ENCODE measurements at regions not wholly inside any gene's neighbourhood (a gene's known extent, or its start where the extent isn't known, plus 50 kb on each side); places are given as distances from the start of the nearest gene placed in this dataset.
A peak's percentile ranks its signal among the peaks of the same experiment; 100 is the strongest.

GRCh38 chr7:47210281-47210854 lies 371.5 kb downstream of the TNS3 start:
- DNase-seq, result no peak
- no peaks in the 10 kb centered on the region for H3K36me3 ChIP-seq
- H3K27me3 ChIP-seq, result no peaks in the 10 kb centered on the region
- intact Hi-C loops (cut with DNase I; ENCODE audit: low total_unique reads), result no loop called here
- TF ChIP-seq POLR2A (IDR thresholded peaks at IDR 0.05), result no peak
- H3K27ac ChIP-seq, result no peak overlapping the region
- H3K4me1 ChIP-seq, result no peaks in the 10 kb centered on the region
- in situ Hi-C loops (cut with MboI; ENCODE audit: low sequenced_read_pairs in 4 of 4), result no loop called here
- peaks cover 0 to 4% (median 0%) of the 10 kb centered on the region in 3 donors for H3K9me3 ChIP-seq
- ATAC-seq, result no peak
- H3K4me3 ChIP-seq, result no peak overlapping the region

DNA sequence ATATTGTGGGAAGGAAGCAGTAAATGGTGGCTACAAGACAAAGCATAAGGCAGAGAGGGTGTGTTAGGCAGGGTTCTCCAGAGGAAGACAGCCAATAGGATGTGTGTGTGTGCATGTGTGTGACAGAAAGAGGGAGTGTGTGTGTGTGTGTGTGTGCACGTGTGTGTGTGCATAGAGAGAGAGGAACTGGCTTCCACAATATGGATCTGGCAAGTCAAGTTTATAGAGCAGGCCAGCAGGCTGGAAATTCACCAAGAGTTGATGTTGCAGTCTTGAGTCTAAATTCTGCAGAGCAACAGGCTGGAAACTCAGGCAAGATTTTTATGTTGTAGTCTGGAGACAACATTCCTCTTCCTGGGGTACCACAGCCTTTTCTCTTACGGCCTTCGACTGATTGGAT lies 374.0 kb downstream of the TNS3 start:
- no peak for ATAC-seq
- Histone ChIP-seq H3K4me1 (no peaks in the 10 kb centered on the region), H3K4me3 (no peak overlapping the region), H3K36me3 (no peaks in the 10 kb centered on the region), H3K27me3 (no peaks in the 10 kb centered on the region), H3K9me3 (peaks cover 0 to 4% (median 0%) of the 10 kb centered on the region in 3 donors), H3K27ac (no peak overlapping the region)
- TF ChIP-seq CTCF (IDR thresholded peaks at IDR 0.05 in 4 of 5, conservative IDR thresholded peaks at IDR 0.05 in 1 of 5), result no peak
- no peak for TF ChIP-seq POLR2A (IDR thresholded peaks at IDR 0.05)
- no peak for DNase-seq
- in situ Hi-C loops (cut with MboI; ENCODE audit: low sequenced_read_pairs in 4 of 4), result no loop called here
- intact Hi-C loops (cut with DNase I; ENCODE audit: low total_unique reads), result no loop called here

- Histone ChIP-seq H3K9me3 (no peaks in the 10 kb centered on the region), H3K4me1 (no peaks in the 10 kb centered on the region), H3K4me3 (no peak overlapping the region), H3K36me3 (no peaks in the 10 kb centered on the region), H3K27ac (no peak overlapping the region), H3K27me3 (no peaks in the 10 kb centered on the region)
- in situ Hi-C loops (cut with MboI; ENCODE audit: low sequenced_read_pairs in 4 of 4), result no loop called here
- intact Hi-C loops (cut with DNase I; ENCODE audit: low total_unique reads), result no loop called here
- DNase-seq (no peak), ATAC-seq (no peak)
- TF ChIP-seq CTCF (IDR thresholded peaks at IDR 0.05 in 4 of 5, conservative IDR thresholded peaks at IDR 0.05 in 1 of 5) (no peak), POLR2A (IDR thresholded peaks at IDR 0.05) (no peak)
Measured at GRCh38 chr7:47204709-47205108, 377.2 kb downstream of the TNS3 start.

GRCh38 chr7:47202146-47202783 lies 379.6 kb downstream of the TNS3 start:
- Histone ChIP-seq H3K4me3 (no peak overlapping the region), H3K4me1 (no peaks in the 10 kb centered on the region), H3K36me3 (no peaks in the 10 kb centered on the region), H3K27me3 (no peaks in the 10 kb centered on the region), H3K27ac (no peak overlapping the region), H3K9me3 (no peaks in the 10 kb centered on the region)
- ATAC-seq (peak in 1 of 2 donors; percentile 19), DNase-seq (no peak)
- in situ Hi-C loops (cut with MboI; ENCODE audit: low sequenced_read_pairs in 4 of 4), result no loop called here
- intact Hi-C loops (cut with DNase I; ENCODE audit: low total_unique reads), result no loop called here
- TF ChIP-seq POLR2A (IDR thresholded peaks at IDR 0.05), result no peak
- no peak for TF ChIP-seq CTCF (IDR thresholded peaks at IDR 0.05 in 4 of 5, conservative IDR thresholded peaks at IDR 0.05 in 1 of 5)

GRCh38 chr7:47198159-47198558 lies 383.8 kb downstream of the TNS3 start:
- intact Hi-C loops (cut with DNase I; ENCODE audit: low total_unique reads), result no loop called here
- TF ChIP-seq POLR2A (IDR thresholded peaks at IDR 0.05), result no peak
- no peak for TF ChIP-seq CTCF (IDR thresholded peaks at IDR 0.05 in 4 of 5, conservative IDR thresholded peaks at IDR 0.05 in 1 of 5)
- DNase-seq (no peak), ATAC-seq (peak; percentile 33 to 74)
- Histone ChIP-seq H3K4me3 (no peak overlapping the region), H3K27me3 (no peaks in the 10 kb centered on the region), H3K36me3 (no peaks in the 10 kb centered on the region), H3K4me1 (no peaks in the 10 kb centered on the region), H3K9me3 (no peaks in the 10 kb centered on the region), H3K27ac (no peak overlapping the region)
- in situ Hi-C loops (cut with MboI; ENCODE audit: low sequenced_read_pairs in 4 of 4), result no loop called here
